GM18520 (cell line): ENCODE measurements at regions not wholly inside any gene's neighbourhood (a gene's known extent, or its start where the extent isn't known, plus 50 kb on each side); places are given as distances from the start of the nearest gene placed in this dataset.
"Not testable (repeated sequence)": the region's sequence is repeated elsewhere in the genome, so short reads cannot be mapped to it uniquely, and the experiment has no call there.

ENCODE experiments used
- ATAC-seq: cut with Tn5 transposase; IDR thresholded peaks from one replicate; pipeline ENCODE4 v1.9.1; 2021; ENCODE audit not compliant: unreplicated experiment

DNA sequence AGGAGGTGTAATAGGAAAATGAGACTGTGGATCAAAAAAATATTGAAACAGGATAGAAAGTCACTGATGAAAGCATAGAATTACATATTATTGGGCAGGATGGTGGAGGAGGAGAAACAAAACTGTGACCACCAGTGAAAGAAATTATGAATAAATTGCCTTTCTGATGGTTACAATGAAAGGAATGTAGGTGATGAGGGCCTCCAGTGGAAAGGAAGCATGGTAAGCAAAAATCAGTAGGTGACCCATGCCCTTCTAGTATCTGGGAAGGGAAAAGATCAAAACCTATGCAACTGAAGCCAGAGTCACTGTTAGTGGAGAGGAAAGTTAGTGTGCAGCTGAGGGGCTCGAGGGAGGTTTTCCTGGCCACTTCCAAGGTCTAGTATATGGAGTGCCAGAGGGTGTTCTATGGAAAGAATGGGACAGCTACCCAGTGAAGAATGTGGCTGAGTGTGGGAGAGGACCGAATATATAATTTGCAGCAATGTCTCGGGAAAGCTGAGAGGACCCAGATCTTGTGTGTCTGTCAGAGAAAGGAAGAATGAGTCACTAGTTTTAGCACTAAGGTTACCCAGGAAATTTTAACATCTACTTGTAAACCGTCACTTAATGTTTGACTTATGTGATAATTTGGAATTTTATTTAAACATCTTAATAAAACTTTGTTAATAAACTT lies 146.2 kb downstream of the NFKBIZ start:
- no peak for ATAC-seq

DNA sequence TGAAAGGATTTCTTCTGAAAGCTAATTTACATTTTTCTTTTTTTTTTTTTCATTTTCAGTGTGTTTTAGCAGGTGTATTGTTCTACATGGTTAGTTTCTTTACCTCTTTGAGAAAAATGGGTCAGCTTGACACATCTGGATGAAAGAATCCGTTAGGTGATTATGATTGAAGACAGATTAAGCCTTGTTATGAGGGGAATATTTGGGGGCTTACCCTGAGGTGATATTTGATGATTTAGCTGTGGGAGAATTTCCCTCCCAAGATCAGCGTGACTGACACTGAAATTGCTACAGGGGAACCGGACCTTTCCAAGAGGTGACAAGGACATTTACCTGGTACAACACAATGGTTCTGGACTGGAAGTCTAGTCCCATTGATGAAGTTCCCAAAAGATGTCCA lies 147.5 kb downstream of the NFKBIZ start:
- ATAC-seq, result no peak

DNA sequence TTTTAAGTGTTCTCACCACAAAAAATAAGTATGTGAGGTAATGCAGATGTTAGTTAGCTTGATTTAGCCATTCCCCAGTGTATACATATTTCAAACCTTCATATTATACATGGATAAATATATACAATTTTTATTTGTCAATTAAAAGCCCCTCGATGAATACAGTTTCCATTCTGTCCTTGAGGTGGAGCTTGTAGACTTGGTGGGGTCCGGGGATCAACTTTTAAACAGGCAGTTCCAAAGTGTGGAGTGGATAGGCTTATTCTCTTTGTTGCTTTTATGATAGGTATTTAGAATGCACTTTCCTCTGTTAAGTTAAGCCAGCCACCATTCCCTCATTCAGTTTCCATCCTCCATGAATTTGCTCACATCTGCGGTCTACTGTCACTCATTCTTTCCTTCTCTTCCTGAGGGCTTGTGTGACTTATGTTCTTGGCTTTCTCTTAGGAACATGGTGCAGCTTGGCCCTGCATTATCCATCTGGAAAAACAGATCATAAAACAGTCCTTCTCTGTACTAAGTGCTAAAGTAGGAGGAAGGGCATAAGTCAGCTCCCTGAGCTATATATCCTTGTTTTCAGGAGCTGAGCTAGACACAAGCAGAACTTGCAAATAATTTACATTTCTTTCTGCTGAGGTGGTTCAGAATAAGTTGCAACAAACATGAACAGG lies 149.1 kb downstream of the NFKBIZ start:
- no peak for ATAC-seq

DNA sequence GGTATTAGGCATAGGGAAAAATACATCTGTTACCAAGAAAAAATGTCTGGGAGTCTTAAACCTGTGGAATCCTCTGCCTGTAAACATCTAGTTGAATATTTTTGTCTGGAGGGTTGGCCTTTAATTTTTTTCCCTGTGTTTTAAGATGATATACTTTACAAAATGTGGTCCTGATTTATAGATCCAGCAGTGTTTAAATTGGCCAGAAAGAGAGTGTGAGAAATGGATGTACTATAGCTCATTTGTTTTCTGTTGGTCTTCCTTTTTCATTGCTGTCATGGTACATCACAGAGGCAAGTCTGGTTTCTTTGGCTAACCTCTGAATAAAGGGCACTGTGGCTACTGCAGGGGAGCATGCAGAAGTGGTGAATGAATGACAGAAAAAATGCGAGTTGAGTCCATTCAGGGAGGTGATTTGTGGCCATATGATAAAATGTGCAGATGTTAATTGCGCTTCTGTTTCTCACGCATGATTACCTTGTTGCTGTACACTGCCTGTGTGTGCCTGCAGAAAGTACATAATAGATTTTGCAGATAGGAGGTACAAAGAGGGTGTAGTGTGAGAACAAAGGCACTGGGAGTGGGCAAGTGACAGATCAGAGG lies 150.0 kb downstream of the NFKBIZ start:
- ATAC-seq, result no peak

DNA sequence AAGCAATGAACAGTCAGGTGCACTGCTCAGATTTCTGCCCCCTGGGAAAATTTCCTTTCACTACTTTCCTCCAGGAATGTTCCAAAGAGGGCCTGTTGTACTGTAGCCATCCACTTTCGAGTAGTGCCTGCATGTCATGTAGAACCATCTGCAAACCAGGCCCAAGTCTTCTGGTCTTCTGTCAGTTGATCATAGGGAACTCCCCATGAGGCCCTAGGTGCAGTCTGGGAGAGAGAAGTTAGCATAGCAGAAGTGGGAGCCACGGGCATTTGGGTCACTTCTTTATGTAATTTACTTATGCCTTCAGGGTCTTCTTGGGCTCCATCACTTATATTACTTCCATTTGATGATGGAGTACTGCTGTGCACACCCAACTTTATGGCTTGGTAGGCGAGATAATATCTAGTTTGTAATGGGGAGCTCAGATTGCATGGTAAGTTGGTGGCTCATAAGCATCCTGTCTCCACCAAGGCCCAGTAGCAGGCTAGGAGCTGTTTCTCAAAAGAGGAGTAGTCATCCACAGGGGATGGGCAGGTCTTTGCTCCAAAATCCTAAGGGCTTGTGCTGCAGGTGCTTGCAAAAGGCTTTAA lies 151.4 kb downstream of the NFKBIZ start:
- ATAC-seq, result no peak

DNA sequence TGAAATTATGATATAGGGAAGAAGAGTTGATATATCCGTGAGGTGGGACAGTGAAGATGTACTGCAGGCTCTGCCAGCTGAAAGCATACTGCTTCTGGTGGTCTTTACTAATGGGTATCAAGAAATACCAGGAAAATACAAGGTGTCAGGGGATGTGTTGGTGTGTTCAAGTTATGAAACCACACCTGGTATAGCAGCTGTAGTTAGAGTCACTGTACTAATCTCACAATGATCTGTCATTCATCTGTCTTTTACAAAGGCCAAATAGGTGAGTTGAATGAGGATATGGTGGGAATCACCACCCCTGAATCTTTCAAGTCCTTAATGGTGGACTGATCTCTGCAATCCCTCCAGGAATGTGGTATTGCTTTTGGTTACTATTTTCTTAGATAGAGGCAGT lies 152.7 kb downstream of the NFKBIZ start:
- ATAC-seq, result no peak

DNA sequence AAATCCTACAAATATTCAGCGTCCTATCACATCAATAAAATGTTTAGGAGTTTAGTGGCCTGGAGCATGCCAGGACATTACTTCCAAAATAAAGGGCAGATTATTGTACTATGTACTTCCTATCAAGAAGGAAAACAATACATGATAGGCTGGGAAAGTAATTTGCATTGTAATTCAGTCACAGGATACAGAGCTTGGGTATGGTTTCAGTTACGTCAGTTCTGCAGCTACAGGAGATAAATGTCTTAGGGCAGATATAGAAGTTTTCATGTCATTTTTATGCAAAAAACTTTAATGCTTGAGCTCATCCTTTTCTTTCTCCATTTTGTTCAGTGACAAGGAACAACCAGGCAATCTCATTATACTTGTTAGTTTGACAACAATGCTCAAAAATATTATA lies 155.2 kb downstream of the NFKBIZ start:
- no peak for ATAC-seq

DNA sequence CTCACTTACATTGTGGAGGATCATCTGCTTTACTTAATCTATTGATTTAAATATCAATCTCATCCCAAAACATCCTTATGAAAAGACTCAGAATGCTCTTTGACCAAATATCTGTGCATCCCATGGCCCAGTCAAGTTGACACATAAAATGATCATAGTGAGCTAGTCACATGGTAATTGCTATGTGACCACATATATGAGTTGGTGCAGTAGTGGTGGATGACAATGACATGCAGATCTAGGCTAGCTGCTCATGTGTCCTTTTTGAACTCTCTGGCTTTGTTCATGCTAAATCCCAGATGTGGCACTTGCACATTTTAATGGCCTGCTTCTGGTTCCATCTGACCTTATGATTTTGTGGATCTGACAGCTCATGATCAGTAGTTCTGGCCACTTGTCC lies 156.2 kb downstream of the NFKBIZ start:
- ATAC-seq, result no peak

DNA sequence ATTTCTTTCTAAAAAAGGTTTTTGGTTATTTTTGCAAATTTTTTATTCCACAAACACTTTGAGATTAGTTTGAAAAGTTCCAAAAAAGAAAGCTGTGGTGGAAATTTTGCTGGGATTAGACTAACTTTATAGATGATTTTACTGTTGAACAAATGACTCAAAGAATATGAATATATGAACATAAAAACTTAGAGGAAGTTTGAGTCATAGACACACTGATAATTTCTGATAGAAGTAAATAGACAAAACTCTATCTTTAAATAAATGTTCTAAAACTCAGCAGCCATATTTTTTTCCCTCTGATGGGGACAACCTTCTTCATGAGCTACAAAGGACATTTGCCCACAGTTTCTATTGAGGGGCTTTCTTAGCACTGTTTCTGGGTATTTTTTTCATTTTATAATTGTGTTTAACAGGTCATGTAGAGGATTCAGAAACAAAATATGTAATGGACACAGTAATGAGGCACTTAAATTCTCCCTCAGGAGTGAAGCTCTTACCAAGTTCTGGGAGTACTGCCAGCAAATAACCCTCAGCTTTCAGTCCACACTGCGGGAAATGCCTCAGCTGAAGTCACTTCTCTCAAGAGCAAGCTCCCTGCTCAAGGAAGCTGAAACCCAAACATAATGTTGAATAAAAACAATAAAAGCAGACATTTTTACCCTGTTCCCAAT lies 157.6 kb downstream of the NFKBIZ start:
- ATAC-seq, result no peak

DNA sequence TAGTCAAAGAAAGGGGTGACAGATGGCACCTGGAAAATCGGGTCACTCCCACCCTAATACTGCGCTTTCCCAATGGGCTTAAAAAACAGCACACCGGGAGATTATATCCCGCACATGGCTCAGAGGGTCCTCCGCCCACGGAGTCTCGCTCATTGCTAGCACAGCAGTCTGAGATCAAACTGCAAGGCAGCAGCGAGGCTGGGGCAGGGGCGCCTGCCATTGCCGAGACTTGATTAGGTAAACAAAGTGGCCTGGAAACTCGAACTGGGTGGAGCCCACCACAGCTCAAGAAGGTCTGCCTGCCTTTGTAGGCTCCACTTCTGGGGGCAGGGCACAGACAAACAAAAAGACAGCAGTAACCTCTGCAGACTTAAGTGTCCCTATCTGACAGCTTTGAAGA lies 159.1 kb downstream of the NFKBIZ start:
- ATAC-seq, result not testable (repeated sequence)

DNA sequence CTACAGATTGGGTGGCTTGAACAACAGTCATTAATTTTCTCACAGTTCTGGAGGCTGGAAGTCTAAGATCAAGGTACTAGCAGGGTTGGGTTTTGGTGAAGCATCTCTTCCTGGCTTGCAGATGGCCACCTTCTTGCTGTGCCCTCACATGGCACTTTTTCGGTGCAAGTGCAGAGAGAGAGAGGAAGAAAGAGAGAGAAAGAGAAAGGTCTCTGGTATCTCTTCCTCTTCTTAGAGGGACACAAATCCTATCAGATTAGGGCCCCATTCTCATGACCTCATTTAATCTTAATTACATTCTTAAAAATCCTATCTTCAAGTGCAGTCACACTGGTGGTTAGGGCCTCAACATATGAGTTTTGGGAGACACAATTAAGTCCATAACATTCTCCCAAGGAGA lies 167.1 kb downstream of the NFKBIZ start:
- no peak for ATAC-seq

DNA sequence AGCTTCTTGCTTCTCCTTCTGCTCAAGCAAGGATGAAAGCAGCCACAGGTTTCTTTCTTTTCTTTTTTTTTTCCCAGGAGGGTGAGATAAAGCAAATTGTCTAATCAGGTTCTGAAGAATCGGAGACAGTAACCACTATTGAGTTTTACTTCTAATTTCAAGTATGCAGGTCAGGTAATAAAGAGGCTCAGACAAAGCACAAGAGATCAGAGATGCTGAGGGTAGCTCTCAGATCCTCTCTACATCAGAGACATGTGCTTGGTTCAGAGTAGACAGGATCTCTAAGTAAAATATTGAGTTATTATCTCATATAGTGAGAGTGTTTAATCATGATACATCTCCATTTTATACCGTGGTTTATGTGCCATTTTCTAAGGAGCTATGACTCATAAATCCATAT lies 168.5 kb downstream of the NFKBIZ start:
- no peak for ATAC-seq

DNA sequence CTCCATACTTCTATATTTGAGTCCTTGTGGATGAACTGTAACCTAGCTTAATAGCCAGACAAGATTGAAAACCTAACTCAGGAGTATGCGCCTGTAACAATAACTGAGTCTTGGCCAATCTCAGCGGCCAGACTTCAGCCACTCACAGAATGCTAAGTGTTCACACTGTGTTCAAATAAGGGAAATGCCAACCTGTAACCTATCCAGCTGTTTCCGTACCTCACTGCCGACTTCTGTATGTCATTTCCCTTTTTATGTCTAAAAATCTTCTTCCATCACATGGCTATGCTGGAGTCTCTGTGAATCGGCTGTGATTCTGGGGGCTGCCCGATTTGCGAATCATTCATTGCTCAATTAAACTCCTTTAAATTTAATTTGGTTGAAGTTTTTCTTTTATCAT lies 169.2 kb downstream of the NFKBIZ start:
- no peak for ATAC-seq

DNA sequence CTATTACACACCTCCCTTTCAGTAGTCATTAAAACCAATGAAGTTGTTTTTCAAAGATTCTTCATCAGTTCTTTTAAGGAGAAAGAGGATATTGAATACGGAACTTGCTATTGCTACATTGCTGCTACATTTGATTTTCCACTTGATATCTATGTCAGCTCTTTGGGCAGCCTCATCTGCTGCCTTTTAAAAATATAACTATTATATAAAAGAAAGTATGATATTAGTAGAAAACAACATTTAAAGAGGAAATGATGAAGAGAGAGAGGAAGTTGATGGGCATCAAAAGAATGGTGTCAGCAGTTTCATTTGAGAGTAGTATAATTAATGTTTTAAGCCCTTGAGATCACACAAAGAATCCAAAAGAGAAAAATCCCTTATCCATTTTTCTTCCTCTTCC lies 171.4 kb downstream of the NFKBIZ start:
- no peak for ATAC-seq

DNA sequence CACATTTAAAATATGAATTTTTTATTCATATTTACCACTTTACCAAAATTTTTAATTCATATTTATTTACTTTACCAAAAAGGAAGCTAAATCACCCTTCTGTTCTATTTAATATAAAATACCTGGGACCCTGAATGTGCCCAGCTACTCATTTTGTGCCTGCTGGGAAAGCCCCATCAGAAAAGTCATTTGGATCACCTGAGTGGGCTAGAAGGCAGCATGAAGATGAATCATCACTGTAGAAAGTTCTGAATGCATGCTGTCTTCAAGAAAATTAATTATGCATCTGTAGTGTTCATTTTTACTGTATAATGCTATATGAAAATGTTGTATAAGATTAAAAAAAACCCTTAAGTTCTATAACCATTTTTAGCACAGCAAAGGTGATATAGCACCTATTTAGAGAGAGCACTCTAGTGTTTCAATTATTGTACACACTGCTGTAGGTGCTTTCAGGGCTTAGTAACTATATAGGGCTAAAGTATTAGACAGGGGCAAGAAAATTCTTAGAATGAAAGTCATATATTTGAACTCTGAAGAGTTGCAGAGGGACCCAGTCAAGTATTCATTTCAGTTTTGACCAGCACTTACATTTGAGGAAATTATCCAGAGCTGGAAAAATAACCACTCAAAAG lies 175.1 kb downstream of the NFKBIZ start:
- ATAC-seq, result no peak

DNA sequence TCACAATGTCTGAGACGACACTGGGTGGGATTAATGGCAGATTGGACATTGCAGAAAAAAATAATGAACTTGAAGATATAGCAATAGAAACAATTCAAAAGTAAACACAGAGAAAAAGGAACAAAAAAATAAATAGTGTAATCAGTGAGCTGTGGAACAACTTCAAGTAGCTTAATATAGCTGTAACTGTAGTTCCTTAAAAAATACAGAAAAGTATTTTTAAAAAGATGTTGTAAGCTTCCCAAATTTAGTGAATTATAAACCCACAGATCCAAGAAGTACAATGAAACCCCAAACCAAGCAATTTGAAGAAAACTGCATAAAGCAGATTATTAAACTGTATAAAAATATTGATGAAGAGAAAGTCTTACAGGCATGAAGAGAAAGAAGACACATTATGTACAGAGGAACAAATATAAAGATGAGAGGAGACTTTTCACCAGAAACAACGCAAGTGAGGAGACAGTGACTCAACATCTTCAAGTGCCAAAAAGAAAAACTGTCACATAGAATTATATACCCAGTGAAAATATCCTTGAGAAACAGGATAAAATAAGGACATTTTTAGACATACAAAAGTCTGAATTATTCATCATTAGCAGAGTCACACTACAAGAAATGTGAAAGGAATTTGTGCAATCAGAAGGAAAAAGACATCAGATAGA lies 176.4 kb downstream of the NFKBIZ start:
- no peak for ATAC-seq

DNA sequence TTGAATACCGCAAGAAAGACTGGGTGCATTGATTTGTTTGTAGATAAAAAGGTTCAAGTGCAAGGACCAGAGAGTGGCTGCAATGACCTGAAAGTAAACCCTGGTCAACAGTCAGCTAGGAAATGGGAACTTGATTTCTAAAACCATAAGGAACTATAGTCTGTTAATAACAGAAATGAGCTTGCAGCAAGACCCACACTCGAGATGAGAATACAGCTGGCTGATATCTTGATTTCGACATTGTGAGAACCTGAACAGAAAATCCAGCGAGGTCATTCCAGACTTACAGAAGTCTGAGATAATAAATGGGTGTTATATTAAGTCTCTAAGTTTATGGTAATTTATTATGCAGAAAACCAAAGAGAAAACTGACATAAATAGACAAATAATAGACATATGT lies 177.3 kb downstream of the NFKBIZ start:
- ATAC-seq, result no peak

DNA sequence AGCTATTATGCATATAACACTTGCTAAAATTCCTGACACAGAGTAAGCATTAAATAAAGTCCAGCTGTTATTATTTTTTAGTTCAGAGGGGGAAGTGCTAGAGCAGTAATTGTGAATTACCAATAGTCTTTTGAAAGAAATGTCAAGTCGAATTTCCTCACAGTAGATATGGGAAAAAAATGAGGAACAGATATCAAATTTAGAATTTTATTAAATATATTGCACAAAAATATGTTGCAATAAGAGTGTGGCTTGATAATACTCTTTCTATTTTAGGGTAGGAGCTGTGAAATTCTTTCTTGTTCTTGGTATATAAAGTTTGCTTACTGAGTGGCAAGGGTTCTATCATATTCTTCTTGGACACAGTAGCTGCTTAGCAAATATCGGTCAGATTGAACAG lies 181.3 kb downstream of the NFKBIZ start:
- no peak for ATAC-seq

DNA sequence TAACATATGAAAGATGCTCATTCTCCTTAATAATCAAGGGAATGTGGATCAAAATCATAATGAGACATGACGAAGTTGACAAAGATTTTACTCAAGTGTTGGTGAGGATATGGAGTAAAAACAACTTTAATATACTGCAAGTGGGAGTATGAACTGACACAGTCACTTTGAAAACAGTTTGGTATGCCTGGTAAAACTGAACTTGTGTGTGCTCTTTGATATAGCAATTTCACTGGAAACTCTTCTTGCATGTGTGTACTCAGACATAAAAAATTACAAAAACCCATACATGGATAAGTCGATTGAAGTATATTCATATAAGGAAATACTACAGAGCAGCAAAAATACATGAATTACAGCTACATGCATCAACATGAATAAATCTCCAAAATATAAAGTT lies 182.5 kb downstream of the NFKBIZ start:
- no peak for ATAC-seq

DNA sequence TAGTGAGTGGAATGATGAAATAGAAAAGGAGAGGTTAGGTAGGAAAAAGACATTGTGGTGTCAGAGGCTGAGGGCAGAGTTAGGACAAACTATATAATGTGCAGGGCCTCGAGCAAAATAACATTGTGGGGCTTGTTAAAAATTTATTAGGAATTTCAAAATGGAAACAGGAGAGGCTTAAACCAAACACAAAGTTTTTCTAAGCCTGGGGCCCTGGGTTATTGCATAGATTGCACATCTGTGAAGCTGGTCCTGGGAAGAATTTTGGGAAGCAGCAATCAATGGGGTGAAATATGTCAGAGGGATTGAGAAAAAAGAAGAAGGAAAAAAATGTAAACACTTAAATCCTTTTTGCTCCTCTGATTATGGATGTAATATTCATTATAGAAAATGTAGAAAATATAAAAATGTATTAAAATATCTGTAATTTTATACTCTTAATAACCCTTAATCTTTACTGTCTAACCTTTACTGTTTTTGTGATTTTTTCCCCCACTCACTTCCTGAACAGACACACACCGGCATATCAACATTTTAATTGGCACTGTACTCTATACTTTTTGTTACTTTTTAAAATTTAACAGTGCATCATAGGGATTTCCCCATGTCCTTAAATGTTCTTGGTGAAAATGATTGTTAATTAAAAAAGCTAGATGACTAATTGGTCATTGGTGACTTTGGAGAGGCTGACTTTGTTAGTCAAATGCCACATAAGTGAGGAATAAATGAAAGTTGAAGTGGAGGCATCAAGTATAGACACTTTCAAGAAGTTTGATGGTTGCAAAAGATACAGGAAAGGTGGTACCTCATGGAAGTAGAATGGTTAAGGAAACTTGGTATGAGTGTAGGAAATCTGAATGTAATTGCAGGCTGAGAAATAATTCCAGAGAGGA lies 183.4 kb downstream of the NFKBIZ start:
- no peak for ATAC-seq
